ENCODE measurements at regions not wholly inside any gene's neighbourhood (a gene's known extent, or its start where the extent isn't known, plus 50 kb on each side); places are given as distances from the start of the nearest gene placed in this dataset.

- TF ChIP-seq CTCF (conservative IDR thresholded peaks at IDR 0.05; ENCODE audit: low read depth in 2 of 2) (no peak), CREB1 (CRISPR knock-in tag; IDR thresholded peaks at IDR 0.05; ENCODE audit: low read depth) (no peak), REST (IDR thresholded peaks at IDR 0.05; ENCODE audit: unreplicated experiment) (no peak)
Observed at GRCh38 chr1:189216886-189217285, 1260.8 kb downstream of the BRINP3 start.

All from GM23338 (cell line).